H1 (cell line): ENCODE measurements at regions not wholly inside any gene's neighbourhood (a gene's known extent, or its start where the extent isn't known, plus 50 kb on each side); places are given as distances from the start of the nearest gene placed in this dataset.

Experiments used
- CTCF ChIA-PET: fragments of 300-600 bp; sonication (Branson Sonifier 250); formaldehyde crosslinking; loops from one replicate; lab custom pipeline; 2021; ENCODE audit not compliant: partially characterized antibody; lab: Charles Lee
- POLR2A ChIA-PET: fragments of 300-600 bp; sonication (Branson Sonifier 250); formaldehyde crosslinking; loops from one replicate; lab custom pipeline; 2021; ENCODE audit warnings: inconsistent platforms; ENCODE audit not compliant: partially characterized antibody; lab: Charles Lee
- DNase-seq, 2 experiments: peaks; one replicate each; pipeline versions ENCODE4 v3.0.0 to v3.0.0-alpha.2; 2010 to 2022; ENCODE audit warnings: low spot score in 2 of 2, low read depth in 1 of 2, mixed read lengths in 1 of 2
- FAIRE-seq: peaks from 2 replicates; lab custom pipeline; 2011; peaks lifted over from hg19 to GRCh38; lab: Jason Lieb, UNC
- H2AFZ ChIP-seq: 2 replicates; pipeline ENCODE4 v1.8.1; 2012; ENCODE audit warnings: low read length, inconsistent platforms
- H2AK5ac ChIP-seq: 2 replicates; pipeline ENCODE4 v1.6.1; 2013; ENCODE audit warnings: low read depth, low read length
- H2BK120ac ChIP-seq: replicated peaks from 2 replicates; pipeline ENCODE3; 2013; ENCODE audit warnings: low read depth, low read length, inconsistent platforms
- H2BK12ac ChIP-seq: 2 replicates; pipeline ENCODE4 v1.6.1; 2013; ENCODE audit warnings: low read depth, low read length
- H2BK15ac ChIP-seq: 2 replicates; pipeline ENCODE4 v1.6.1; 2013; ENCODE audit warnings: low read length
- H2BK20ac ChIP-seq: 2 replicates; pipeline ENCODE4 v1.6.1; 2013; ENCODE audit warnings: low read length
- H2BK5ac ChIP-seq: 2 replicates; pipeline ENCODE4 v1.6.1; 2013; ENCODE audit warnings: low read depth, low read length
- H3K14ac ChIP-seq: 2 replicates; pipeline ENCODE4 v1.6.1; 2013; ENCODE audit warnings: inconsistent platforms; ENCODE audit not compliant: insufficient read length
- H3K18ac ChIP-seq: 2 replicates; pipeline ENCODE4 v1.6.1; 2013; ENCODE audit warnings: low read length; ENCODE audit errors: extremely low read depth
- H3K23ac ChIP-seq: 2 replicates; pipeline ENCODE4 v1.6.1; 2013; ENCODE audit warnings: inconsistent platforms; ENCODE audit not compliant: insufficient read length
- H3K23me2 ChIP-seq: 2 replicates; pipeline ENCODE4 v1.6.1; 2013; ENCODE audit warnings: low read depth, low read length
- H3K27ac ChIP-seq: 2 replicates; pipeline ENCODE4 v1.6.1; 2011; ENCODE audit warnings: low read depth, low read length, inconsistent platforms
- H3K27me3 ChIP-seq, 4 experiments: replicated peaks in 1 of 4; 1 replicate in 1 of 4; 2 replicates in 3 of 4; pipeline versions ENCODE4 v1.6.1 to v1.8.1; 2011 to 2013; ENCODE audit warnings: low read length in 3 of 4, mild to moderate bottlenecking in 3 of 4, inconsistent platforms in 2 of 4, mixed read lengths in 2 of 4, moderate library complexity in 1 of 4; ENCODE audit not compliant: control insufficient read depth in 3 of 4, insufficient read depth in 3 of 4; ENCODE audit errors: extremely low read depth in 1 of 4
- H3K36me3 ChIP-seq, 4 experiments: 2 replicates each; pipeline versions ENCODE4 v1.6.1 to v1.8.1; 2011 to 2013; ENCODE audit warnings: mild to moderate bottlenecking in 4 of 4, low read length in 3 of 4, moderate library complexity in 2 of 4, control low read depth in 1 of 4, inconsistent platforms in 1 of 4; ENCODE audit not compliant: insufficient read depth in 4 of 4, control insufficient read depth in 2 of 4
- H3K4ac ChIP-seq: replicated peaks from 2 replicates; pipeline ENCODE3; 2013; ENCODE audit warnings: low read length, low read depth, mixed read lengths, inconsistent platforms; ENCODE audit not compliant: insufficient read length
- H3K4me1 ChIP-seq, 4 experiments: replicated peaks in 1 of 4; 1 replicate in 1 of 4; 2 replicates in 3 of 4; pipeline versions ENCODE4 v1.6.1 to v1.8.1; 2011 to 2013; ENCODE audit warnings: low read length in 3 of 4, inconsistent platforms in 2 of 4, mixed read lengths in 1 of 4; ENCODE audit not compliant: insufficient read depth in 4 of 4, control insufficient read depth in 3 of 4
- H3K4me2 ChIP-seq, 2 experiments: 2 replicates each; pipeline versions ENCODE4 v1.6.1 to v1.8.1; 2011 to 2013; ENCODE audit warnings: low read depth in 2 of 2, low read length in 2 of 2, control low read depth in 1 of 2, inconsistent platforms in 1 of 2, mild to moderate bottlenecking in 1 of 2; ENCODE audit not compliant: insufficient read depth in 1 of 2
- H3K4me3 ChIP-seq, 4 experiments: fragments of 200-600, 300-600 bp in 1 of 4; sonication (generic), shearing (Covaris generic), sonication (Bioruptor Twin) in 1 of 4; 2 replicates each; pipeline versions ENCODE4 v1.5.1 to v1.8.1; 2011 to 2016; ENCODE audit warnings: low read length in 4 of 4, low read depth in 3 of 4, control low read depth in 2 of 4, inconsistent platforms in 2 of 4, mild to moderate bottlenecking in 2 of 4, mixed read lengths in 1 of 4, moderate library complexity in 1 of 4; ENCODE audit not compliant: insufficient read depth in 2 of 4; ENCODE audit errors: extremely low read depth in 1 of 4
- H3K56ac ChIP-seq: replicated peaks from 2 replicates; pipeline ENCODE3; 2013; ENCODE audit warnings: low read depth, mild to moderate bottlenecking, mixed read lengths, low read length, inconsistent platforms; ENCODE audit not compliant: insufficient read length
- H3K79me1 ChIP-seq: 2 replicates; pipeline ENCODE4 v1.6.1; 2013; ENCODE audit warnings: low read depth, low read length, control low read depth
- H3K79me2 ChIP-seq, 2 experiments: 2 replicates each; pipeline versions ENCODE4 v1.6.1 to v1.8.1; 2012 to 2013; ENCODE audit warnings: low read length in 2 of 2, mild to moderate bottlenecking in 2 of 2, inconsistent platforms in 1 of 2; ENCODE audit not compliant: insufficient read depth in 2 of 2, control insufficient read depth in 1 of 2
- H3K9ac ChIP-seq, 4 experiments: replicated peaks in 1 of 4; 1 replicate in 1 of 4; 2 replicates in 3 of 4; pipeline versions ENCODE4 v1.6.1 to v1.8.1; 2011 to 2013; ENCODE audit warnings: low read depth in 3 of 4, low read length in 3 of 4, control low read depth in 2 of 4, mild to moderate bottlenecking in 2 of 4, moderate library complexity in 2 of 4, inconsistent platforms in 1 of 4; ENCODE audit errors: extremely low read depth in 1 of 4
- H3K9me3 ChIP-seq, 2 experiments: 2 replicates each; pipeline versions ENCODE4 v1.6.1 to v1.8.1; 2012 to 2013; ENCODE audit warnings: mild to moderate bottlenecking in 2 of 2, moderate library complexity in 2 of 2, control low read depth in 1 of 2, inconsistent platforms in 1 of 2, low read depth in 1 of 2, low read length in 1 of 2, mixed read lengths in 1 of 2; ENCODE audit not compliant: insufficient read depth in 2 of 2
- H4K20me1 ChIP-seq, 2 experiments: replicated peaks in 1 of 2; 2 replicates each; pipeline versions ENCODE3 to v1.8.1; 2011 to 2013; ENCODE audit warnings: inconsistent platforms in 2 of 2, low read length in 2 of 2, mild to moderate bottlenecking in 1 of 2; ENCODE audit not compliant: insufficient read depth in 2 of 2, control insufficient read depth in 1 of 2
- H4K5ac ChIP-seq: 2 replicates; pipeline ENCODE4 v1.6.1; 2013; ENCODE audit warnings: low read length, low read depth, mixed read lengths, inconsistent platforms; ENCODE audit not compliant: insufficient read length
- H4K8ac ChIP-seq: 2 replicates; pipeline ENCODE4 v1.8.0; 2013; ENCODE audit warnings: mild to moderate bottlenecking, moderate library complexity, low read length, inconsistent platforms; ENCODE audit not compliant: insufficient read depth; ENCODE audit errors: extremely low read depth
- H4K91ac ChIP-seq: replicated peaks from 2 replicates; pipeline ENCODE3; 2013; ENCODE audit warnings: low read length, mixed read lengths, inconsistent platforms; ENCODE audit not compliant: insufficient read length
- BRCA1 ChIP-seq: IDR thresholded peaks from 2 replicates; pipeline ENCODE4 v1.6.1; 2012; ENCODE audit warnings: low read depth, low read length, improper control_type of control experiment
- JUN ChIP-seq: IDR thresholded peaks from 2 replicates; pipeline ENCODE4 v1.6.1; 2011; ENCODE audit warnings: low read depth, mild to moderate bottlenecking, improper control_type of control experiment, low read length
- RXRA ChIP-seq: IDR thresholded peaks from 2 replicates; pipeline ENCODE4 v1.6.1; 2011; ENCODE audit warnings: low read depth, mild to moderate bottlenecking, low read length, moderate library complexity; ENCODE audit not compliant: insufficient read depth
- SAP30 ChIP-seq: fragments of 300-600 bp; sonication (generic); IDR thresholded peaks from 2 replicates; pipeline ENCODE4 v1.7.1; 2012; ENCODE audit warnings: low read length, moderate library complexity, mild to moderate bottlenecking, inconsistent platforms; ENCODE audit not compliant: insufficient read depth, insufficient replicate concordance
- WGBS, 2 experiments: shearing (Covaris generic) in 1 of 2; methylation state at CpG; one replicate each; pipeline versions ENCODE4 v1.1.6 to v1.1.7; 2013 to 2015; ENCODE audit warnings: low lambda C conversion rate in 2 of 2, mixed read lengths in 2 of 2, inconsistent platforms in 1 of 2, low coverage in 1 of 2, missing lambda C conversion rate in 1 of 2; ENCODE audit not compliant: insufficient replicate concordance in 2 of 2, insufficient coverage in 1 of 2, insufficient read length in 1 of 2; ENCODE audit errors: extremely low coverage in 1 of 2, missing lambda C conversion rate in 1 of 2; 5-methylcytosine and 5-hydroxymethylcytosine counted together

GRCh38 chr2:228613133-228613850, 431.8 kb upstream of the SPHKAP start:
- H3K4me1 ChIP-seq: no peaks in the 10 kb centered on the region
- no peak overlapping the region for H4K5ac ChIP-seq
- no peak overlapping the region for H2BK15ac ChIP-seq
- no peaks in the 10 kb centered on the region for H3K36me3 ChIP-seq
- H4K91ac ChIP-seq: no peak overlapping the region
- H3K4me2 ChIP-seq: no peak overlapping the region
- H3K4me3 ChIP-seq: no peak overlapping the region
- H2BK12ac ChIP-seq: no peak overlapping the region
- ChIA-PET CTCF (interaction anchor here (0.8 kb wide), 1 partner anchor 27 kb away, joined by 3 read pairs; no protein-coding TSS in a partner anchor), POLR2A (interaction anchor here (0.9 kb wide), 1 partner anchor 350 kb away, joined by 3 read pairs; no protein-coding TSS in a partner anchor)
- DNase-seq (no peak), FAIRE-seq (no peak)
- no peaks in the 10 kb centered on the region for H3K9me3 ChIP-seq
- 94% methylated on average over 8 of the region's 8 CpGs; no CpG with 5 or more reads in 1 of the 2 experiments for WGBS, 2 experiments
- no peak overlapping the region for H3K4ac ChIP-seq
- H3K27me3 ChIP-seq: no peaks in the 10 kb centered on the region
- no peaks in the 10 kb centered on the region for H3K79me1 ChIP-seq
- no peak overlapping the region for H3K56ac ChIP-seq
- no peaks in the 10 kb centered on the region for H3K79me2 ChIP-seq
- H4K8ac ChIP-seq: no peak overlapping the region
- no peak overlapping the region for H3K9ac ChIP-seq
- no peak overlapping the region for H2BK120ac ChIP-seq
- no peaks in the 10 kb centered on the region for H4K20me1 ChIP-seq
- H3K23me2 ChIP-seq: no peaks in the 10 kb centered on the region
- no peak overlapping the region for H3K18ac ChIP-seq
- H2AK5ac ChIP-seq: no peak overlapping the region
- H2BK20ac ChIP-seq: no peak overlapping the region
- no peak overlapping the region for H2BK5ac ChIP-seq
- H3K14ac ChIP-seq: no peak overlapping the region
- H3K23ac ChIP-seq: no peak overlapping the region
- TF ChIP-seq SAP30 (no peak), BRCA1 (no peak), JUN (no peak), RXRA (no peak)
- no peak overlapping the region for H3K27ac ChIP-seq
- H2AFZ ChIP-seq: no peak overlapping the region
